ENCODE measurements at regions not wholly inside any gene's neighbourhood (a gene's known extent, or its start where the extent isn't known, plus 50 kb on each side); places are given as distances from the start of the nearest gene placed in this dataset.

DNA sequence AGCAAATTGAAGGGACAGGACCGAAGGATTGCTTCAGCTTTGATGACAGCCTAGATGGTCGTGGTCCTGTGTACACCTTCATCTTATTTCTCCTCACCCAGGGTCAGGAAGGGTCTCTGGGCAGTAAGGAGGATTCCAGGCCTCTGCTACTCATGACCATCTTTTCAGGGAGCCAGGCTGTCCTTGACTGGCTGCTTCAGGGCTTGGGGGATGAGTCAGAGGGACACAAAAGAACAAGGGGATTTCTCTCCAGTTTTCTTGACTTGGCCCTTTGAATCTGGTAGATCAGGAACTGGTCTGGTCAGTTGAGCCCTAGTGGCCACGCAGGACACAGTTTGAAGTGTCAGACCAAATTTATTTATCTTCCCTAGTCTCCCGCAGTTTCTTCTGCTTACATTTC lies 402.1 kb upstream of the CHD6 start:
- DNase-seq: no peak

DNA sequence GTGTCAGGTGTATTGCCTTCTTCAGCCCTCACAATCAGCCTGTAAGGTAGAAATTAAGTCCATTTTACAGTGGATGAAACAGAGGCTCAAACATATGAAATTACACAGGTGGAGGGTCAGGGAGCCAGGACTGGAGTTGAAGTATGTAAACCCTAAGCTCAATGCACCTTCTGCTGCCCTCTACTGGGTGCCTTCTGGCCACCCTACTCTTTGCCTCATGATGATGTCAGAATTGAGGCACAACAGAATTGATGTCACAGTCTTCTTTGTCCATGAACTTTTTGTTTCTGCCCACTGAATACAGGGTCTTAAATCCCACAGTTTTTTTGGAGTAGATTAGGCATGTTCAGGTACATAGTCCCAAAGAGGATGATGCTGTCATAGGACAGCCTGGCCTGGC lies 400.8 kb upstream of the CHD6 start:
- DNase-seq: no peak

DNA sequence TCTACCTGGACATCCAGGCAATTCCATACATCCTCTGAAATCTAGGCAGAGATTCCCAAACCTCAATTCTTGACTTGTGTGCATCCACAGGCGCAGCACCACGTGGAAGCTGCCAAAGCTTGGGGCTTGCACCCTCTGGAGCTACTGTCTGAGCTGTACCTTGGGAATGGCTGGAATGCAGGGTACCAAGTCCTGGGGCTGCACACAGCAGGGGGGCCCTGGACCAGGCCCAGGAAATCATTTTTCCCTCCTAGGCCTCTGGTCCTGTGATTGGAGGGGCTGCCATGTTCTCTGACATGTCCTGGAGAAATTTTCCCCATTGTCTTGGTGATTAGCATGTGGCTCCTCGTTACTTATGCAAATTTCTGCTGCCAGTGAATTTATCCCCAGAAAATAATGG lies 391.9 kb upstream of the CHD6 start:
- no peak for DNase-seq

DNA sequence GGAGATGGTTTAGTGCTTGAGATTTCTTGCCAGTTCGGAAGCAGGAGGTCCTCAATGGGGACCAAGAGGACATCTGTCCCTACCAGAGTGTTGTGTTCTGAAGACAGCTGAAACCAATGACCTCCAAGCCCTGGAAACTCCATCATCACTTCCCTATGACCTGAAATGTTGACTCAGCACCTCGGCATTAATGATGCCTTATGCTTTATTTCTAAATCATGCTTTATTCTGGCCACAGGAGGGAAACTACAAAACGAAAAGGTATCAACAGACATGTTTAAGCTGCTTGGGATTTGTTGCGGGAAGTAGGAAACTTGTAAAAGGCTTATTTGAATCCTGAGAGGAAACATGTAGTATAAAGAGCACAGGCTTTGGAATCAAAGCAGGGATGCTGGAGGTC lies 389.1 kb upstream of the CHD6 start:
- no peak for DNase-seq

DNA sequence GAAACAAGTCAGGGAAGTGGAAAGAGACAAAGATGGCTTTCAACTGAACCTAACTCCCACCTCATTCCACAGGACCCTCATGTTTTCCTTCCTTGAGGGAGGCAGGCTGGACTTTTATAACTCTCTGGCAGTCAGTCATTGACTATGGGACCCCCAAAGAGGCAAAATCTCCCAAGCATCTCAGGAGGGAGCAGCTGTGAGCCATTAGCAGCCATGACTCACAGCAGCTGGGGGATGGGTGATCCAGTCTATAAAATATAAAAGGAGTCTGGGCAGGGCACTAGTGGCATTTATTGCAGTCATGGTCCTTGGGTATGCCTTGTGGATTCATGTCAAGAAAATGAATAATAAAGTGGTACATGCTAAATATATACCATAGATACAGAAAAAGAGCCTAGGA lies 387.0 kb upstream of the CHD6 start:
- no peak for DNase-seq

DNA sequence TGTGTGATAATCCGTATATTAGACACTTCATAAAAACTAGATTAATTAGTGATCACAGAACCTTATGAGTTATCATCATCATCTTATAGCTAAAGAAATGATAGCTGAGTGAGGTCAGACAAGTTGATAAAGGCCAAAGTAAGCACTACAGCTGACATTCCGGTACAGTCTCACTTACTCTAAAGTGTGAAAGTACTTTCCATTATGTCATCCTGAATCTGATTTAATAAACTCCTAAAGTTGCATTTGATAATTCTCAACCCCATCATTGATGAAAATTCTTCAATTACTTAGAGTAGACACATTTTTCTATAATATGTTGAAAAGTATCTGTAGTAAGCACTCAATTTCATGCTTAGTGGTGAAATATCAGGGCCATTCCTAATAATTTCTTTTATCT lies 385.2 kb upstream of the CHD6 start:
- no peak for DNase-seq

DNA sequence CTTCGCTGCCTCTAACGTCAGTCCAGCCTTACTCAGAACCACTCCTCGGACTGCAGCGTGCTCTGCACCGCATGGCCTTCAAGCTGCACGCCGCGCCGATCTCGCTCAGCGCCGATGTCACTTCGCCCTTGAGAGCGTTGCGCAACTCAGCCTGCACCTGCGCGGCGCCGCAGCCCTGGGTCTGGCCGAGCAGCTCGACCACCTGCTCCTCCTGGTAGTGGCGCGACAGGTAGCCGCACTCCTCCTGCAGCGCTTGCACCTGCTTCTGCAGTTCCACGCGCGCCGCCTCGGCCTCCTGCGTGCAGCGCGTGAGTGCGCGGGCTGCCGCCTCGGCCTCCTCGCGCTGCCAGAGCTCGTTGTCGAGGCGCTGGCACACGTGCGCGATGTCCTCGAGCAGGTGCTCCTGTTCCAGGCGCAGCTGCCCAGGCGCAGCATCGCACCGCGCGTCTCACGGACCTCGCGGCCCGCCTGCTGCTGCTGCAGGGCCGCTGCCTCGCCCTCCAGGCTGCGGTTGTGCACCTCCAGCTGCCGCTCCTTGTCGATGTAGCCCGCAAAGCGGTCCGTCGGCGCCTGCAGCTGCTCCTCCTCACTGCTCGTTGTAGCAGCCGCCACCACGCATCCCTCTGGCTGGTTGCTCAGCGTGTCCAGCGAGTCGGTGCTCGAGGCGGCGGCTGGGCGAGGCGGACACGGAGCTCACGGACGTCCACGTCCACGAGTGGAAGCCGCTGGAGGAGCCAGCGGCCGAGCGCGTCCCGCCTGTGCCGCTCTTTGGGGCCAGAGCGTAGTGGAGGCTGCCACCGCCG lies 380.6 kb upstream of the CHD6 start:
- DNase-seq: no peak

DNA sequence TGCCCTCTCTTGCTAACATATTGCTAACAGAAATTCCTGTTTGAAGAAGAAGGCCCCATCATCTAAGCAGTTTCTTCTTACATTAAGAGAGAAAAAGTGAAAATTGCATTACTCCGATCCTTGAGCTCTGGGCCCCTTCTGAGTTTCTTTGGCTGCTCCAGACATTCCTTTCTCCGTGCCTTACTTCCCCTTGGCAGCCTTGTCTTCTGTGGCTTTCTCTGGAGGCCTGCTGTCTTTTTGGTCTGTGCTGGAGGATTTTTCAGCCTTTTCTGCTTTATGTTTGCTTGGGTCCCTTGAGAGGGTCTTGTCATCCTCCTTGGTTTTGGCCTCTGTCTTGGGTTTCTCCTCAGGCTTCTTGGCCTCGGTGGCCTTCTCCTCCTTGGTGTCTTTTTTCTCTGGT lies 378.8 kb upstream of the CHD6 start:
- no peak for DNase-seq

DNA sequence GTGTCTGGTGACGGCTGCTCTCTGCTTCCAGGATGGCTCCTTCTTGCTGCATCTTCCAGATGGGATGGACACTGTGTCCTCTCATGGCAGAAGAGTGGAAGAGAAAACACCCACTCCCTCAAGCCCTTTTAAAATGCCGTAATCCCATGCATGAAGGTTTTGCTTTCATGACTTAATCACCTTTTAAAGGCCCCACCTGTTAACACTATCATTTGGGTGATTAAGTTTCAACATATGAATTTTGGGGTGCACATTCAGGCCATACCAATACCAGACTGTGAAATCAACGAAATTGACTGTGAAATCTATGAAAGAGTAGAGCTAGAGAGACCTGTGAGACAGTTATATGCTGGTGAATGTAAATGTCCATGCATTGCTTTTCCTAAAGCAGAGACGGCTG lies 374.3 kb upstream of the CHD6 start:
- DNase-seq: no peak

DNA sequence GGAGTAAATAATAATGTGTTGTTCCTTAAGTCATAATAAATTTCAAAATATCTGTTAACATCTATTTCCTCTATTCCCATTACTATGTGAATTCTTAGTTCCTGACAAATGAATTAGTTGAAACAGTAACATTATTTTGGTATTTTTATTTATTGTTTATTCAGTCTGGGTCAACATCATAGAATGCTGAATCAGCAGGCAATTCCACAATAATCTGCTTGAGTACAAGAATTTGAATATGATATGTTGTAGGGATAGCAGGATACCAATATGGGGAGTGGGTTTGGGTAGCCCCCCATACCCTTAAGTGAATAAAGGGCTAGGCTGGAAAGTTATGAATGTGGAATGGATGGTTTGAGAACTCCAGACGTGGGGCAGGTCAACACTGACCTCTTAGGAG lies 373.2 kb upstream of the CHD6 start:
- DNase-seq: no peak

DNA sequence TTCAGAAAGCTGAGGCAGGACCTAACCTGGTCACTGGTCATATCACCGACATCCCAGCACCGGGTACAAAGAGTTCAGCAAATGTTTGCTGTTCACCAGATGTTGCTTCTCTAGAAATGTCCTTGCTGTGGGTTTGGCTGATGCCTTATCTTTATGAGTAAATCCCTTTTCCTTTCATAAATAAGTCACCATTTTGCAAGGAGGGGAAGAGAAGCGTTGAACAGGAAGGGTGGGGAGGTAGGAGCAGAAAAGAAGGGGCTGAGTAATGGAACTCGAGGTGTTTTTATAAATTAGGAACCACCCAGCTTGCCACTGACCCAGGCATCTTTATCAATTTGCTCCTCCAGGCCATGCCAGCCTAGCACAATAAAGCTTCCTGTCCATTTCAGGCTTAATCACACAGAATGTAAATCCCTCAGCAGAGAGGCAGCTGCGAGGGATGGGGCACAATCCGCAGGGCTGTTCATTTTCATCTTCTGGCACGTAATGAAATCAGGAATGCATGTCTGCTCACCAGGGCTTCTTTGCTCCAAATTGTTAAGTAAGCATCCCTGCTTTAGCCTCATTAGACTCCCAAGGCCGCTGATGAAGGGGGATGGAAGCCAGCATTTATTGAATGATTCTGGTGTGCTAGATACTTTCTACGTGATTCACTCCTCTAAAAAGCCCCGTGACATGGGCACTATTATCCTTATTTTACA lies 371.9 kb upstream of the CHD6 start:
- no peak for DNase-seq

DNA sequence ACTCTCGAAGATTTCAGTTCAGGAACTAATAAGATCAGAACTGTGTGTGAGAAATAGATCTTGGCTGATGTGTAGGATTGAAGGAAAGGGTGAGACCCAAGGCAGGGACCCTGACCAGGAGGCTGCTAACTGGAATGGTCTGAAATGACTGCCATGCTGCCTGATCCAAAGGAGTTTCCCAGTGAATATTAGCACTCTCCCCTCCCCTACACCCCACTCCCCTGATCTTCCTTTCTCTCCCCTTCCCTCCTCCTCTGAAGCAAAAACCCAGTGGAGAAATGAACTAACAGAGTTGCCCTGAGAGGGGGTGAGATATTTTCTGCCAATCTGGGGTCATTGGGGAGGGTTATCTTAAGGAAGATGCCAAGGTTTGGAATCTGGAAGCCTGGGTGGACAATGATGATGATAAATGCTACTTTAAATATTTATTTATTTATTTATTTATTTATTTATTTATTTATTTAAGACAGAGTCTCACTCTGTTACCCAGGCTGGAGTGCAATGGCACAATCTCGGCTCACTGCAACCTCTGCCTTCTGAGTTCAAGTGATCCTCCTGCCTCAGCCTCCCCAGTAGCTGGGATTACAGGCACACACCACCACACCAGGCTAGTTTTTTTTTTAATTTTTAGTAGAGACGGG lies 371.0 kb upstream of the CHD6 start:
- no peak for DNase-seq

DNA sequence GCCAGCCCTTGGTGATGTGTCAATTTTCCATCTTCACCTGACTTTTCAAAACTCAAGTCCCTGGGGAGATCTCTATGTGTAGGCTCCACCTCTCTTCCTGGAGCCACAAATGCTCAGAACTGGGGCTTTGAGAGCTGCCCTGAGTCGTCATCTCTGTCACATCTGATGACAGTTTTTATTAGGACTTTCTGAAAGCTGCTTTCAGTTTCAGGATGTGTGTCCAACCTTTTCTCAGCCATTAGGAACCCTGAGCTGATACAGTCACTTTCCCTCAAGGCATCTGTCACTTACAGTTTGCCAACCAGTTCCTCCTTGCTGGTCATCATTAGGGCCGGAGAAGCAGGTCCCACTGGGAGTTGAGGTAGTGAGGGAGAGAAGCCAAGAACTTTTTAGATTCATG lies 365.9 kb upstream of the CHD6 start:
- DNase-seq: no peak

DNA sequence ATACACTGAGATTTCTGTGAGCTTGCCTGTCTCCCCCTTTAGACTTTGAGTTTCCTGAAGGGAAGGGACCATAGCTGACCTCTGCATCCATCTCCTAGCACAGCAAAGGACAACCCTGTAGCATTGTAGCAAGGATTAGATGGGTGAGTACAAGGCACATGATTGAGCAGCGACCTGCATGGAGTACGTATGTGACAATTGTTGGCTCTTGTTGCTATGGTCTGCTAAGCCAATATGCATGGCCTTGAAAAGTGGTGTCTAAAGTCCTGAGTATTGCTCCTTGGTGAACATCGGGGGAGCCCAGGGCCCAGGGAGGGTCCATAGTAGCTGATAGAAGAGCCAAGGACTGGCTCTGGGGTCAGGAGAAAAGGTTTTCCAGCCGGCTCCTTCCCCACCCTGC lies 365.0 kb upstream of the CHD6 start:
- DNase-seq: no peak

DNA sequence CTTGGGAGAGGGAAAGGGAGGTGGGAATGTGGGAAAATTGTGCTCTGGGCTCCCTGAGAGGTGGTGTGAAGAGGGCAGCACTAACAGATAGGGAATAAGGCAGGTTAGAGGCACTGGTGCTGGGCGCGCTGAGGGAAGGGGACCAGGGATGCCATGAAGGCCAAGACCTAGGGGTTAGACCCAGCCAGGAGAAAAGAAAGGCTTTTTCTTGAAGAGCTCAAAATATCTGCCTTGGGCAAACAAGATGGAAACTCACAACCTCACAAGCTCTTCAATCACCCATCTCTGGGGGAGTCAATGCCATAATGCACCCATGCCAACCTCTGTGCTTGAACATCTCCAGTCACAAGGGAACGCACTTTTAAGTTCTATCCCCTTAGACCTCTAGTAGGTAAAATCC lies 363.6 kb upstream of the CHD6 start:
- no peak for DNase-seq

DNA sequence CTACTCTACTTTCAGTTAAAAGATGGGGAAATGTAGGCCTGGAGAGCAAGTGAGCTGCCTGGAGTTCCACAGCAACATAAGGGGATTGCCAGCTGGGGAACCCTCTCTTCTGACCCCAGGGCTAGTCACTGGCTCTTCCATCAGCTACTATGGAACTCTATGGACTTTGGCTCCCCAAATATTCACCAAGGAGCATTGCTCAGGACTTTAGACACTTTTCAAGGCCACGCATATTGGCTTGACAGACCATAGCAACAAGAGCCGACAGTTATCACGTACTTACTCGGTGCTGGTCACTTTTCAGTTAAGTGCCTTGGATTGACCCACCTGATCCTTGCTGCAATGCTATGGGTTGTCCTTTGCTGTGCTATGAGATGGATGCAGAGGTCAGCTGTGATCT lies 360.7 kb upstream of the CHD6 start:
- DNase-seq: no peak

DNA sequence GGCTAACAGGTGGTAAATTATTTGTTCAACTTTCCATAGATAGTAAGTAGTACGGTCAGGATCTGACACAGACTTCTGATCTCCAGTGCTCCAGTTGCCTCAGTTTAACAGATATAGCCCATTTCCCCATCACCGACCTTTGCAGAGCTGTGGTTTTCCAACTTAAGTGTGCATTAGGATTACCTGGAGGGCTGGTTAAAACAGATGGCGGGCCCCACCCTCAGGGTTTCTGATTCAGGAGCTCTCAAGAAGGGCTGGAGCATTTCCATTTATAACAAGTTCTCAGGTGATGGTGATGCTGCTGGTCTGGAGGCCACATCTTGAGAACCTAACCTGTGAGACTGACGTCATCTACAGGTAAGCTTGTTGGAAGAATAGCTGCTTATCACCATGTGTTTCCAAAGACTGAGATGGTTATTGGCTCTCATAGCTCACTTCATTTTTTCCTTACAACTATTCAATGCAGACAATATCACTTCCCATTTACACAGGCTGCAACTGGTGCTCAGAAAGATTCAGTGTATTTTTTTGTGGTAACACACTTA lies 360.1 kb upstream of the CHD6 start:
- DNase-seq: peak; percentile 70

DNA sequence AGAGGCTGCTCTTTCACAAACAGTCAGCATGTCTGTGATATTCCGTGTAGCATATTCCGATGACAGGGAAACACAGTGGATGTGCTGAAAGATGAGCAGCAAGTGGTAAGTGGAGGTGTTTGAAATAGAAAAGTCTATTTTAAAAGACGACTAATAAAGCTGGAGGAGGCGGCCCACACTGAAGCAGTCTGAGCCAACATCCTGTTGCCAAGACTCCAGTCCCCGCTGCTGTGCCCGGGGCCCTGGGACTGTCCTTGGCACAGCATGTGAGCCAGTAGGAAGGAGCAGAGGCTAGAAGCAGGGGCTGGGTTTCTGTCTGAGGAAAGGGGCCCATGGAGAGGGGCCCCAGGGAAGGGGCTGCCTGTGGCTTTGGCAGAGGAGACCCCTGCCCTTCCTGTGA lies 351.5 kb upstream of the CHD6 start:
- DNase-seq: no peak

DNA sequence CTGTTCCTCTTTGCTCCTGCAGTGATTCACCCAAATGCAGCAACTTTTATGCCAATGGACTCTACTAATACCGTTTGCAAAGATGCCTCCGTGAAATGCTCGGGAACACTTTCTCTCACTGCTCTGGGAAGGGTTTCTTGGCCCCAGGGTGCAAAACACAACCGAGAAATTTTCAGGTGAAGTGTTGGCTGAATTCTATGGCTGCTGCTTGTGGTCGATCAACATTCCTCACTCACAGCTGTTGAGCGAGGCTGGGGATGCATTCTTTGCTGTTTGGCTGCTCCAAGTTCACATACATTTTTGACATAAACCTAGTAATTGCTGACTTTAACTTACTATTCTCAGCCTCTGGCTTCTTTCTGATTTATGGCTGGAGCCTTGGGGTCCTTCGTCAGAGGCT lies 342.0 kb upstream of the CHD6 start:
- no peak for DNase-seq

DNA sequence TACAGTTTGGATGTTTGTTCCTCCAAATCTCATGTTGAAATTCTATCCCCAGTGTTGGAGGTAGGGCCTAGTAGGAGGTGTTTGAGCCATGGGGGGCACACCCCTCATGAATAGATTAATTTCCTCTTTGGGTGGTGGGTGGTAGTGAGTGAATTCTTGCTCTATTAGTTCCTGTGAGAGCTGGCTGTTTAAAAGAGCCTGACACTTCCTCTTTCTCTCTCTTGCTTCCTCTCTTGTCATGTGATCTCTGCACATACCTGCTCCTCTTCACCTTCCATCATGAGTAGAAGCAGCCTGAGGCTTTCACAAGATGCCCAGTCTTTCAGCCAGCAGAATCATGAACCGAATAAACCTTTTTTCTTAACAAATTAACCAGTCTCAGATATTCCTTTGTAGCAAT lies 340.2 kb upstream of the CHD6 start:
- DNase-seq: no peak

DNA sequence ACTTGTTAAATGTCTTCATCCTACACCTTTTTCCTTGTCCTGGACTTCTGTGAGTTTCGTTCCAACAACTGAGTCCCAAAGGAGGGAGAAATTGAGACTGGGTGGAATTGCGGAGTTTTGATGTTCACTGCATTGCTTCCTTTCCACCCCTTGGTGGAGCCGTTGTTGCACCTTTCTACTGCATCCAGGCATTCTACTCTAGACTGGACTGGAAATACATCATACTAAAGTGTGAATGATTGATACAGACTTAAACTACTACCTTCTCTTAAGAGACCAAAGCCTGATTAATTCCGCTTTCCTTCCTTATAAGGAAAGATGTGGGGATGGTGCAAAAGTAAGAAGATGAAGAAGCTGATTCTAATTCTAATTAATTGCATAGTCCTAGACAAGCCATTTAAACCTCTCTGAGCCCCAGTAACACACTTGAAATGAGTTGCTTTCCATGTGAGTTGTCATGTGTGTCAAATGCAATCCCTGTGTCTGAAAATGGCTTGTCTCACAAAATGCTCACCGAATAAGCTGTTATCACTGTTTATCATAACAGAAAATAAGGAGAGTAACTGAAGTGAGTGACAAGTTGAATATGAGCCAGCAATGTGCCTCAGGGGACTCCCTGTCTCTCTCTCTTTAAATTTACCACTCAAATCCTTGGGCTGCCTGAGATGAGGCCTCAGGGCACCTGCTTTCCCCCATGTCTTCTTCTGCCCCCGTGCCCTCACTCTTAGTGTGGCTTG lies 338.3 kb upstream of the CHD6 start:
- no peak for DNase-seq

DNA sequence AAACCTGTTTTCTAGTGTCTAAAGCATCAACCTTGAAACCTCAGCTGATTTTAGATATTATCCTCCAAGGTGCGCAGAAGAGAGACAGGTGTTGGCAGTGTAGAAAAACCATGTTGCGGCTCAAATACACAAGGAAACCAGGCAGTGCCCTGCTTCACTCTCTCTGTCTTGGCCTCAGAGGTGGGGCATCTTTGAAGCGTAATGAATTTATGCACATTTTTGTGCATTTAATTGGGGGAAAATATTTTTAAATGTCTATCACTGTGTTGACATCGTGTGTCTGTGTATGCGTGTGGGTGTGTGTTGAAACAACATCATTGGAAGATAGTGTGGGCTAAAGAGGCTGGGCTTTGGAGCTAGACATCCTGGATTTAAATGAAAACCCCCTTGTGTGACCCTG lies 334.0 kb upstream of the CHD6 start:
- no peak for DNase-seq

DNA sequence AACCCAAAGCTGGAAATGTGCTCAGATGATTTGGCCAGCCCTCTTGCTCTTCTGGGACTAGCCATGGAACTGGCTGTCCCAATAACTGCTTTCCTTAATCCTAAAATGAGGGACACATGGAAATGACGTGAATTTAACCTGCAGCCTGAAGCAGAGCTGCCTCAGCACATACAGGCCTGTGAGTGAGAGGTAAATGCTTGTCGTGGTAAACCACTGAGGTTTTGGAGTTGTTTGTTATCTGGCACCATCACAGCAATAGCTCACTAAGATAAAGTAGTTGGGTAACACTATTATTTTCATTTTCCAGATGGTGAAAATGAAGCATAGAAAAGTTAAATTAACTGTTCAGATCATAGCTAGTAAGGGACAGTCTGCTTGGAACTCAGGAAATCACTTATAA lies 333.4 kb upstream of the CHD6 start:
- DNase-seq: no peak

Measured in DMS79 (cell line).